NOMO-1 treated with dmso at 0.1 percent for 144 hours (cell line): ENCODE measurements at regions not wholly inside any gene's neighbourhood (a gene's known extent, or its start where the extent isn't known, plus 50 kb on each side); places are given as distances from the start of the nearest gene placed in this dataset.
"Not testable (repeated sequence)": the region's sequence is repeated elsewhere in the genome, so short reads cannot be mapped to it uniquely, and the experiment has no call there.

Source experiments
- DNase-seq: peaks from one replicate; lab custom pipeline; 2025; ENCODE audit not compliant: unreplicated experiment; lab: John Stamatoyannopoulos, UW

DNA sequence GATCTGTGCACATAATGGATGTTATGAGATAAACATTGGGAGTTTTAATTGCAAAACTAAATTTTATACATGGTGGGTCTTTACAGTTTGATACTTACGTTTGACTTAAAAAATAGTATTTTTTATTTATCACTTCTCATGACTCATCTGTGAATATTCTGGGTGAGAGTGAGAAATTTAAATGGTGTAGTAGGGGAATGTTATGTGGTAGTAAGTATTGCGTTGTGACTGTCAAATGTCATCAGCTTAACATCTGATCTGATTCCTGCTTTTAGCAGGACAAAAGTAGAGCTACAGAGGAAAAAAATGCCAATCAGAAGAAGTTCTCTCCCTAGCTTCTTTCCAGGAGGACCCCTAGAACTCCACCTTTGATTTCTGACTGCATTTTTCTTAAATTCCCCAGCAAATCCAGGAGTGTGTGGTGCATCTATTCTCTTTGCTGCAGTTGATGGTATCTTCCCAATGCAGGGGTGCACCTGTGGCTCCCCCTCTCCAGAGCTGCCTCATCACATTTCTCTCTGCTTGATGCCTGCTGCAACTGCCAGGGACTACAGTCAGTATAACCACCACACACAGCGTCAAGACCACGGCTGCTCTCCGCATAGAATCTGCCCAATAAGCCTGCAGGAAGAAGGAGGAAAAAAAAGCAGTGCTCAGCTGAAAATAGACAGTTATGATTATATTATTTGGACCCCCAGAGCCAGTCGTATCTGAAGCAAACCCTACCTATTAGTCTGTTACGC is 151.3 kb upstream of the THUMPD2 start:
- no peak for DNase-seq

- DNase-seq, result no peak
These were observed 150.5 kb upstream of the THUMPD2 start for GRCh38 chr2:39929531-39929930.

DNA sequence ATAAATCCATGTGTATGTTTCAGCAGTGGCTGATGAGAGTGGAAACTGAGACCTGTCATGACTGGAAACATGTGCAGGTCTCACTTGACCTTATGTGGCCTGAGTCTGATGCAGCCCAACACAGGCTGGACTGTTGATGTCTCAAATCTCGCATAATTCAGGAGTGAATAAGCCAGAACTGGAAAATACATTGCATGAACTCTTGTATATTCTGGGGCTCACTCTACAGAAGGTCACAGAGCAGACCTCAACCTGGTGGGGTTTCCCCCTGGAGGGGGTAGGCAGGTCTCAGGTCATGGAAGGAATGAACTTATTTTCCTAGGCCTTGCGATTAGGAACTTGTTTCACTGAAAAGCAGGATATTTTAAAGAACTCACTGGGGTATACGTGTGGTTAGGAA is 146.3 kb upstream of the THUMPD2 start:
- no peak for DNase-seq

GRCh38 chr2:39923455-39923854 is 144.4 kb upstream of the THUMPD2 start:
- no peak for DNase-seq

DNA sequence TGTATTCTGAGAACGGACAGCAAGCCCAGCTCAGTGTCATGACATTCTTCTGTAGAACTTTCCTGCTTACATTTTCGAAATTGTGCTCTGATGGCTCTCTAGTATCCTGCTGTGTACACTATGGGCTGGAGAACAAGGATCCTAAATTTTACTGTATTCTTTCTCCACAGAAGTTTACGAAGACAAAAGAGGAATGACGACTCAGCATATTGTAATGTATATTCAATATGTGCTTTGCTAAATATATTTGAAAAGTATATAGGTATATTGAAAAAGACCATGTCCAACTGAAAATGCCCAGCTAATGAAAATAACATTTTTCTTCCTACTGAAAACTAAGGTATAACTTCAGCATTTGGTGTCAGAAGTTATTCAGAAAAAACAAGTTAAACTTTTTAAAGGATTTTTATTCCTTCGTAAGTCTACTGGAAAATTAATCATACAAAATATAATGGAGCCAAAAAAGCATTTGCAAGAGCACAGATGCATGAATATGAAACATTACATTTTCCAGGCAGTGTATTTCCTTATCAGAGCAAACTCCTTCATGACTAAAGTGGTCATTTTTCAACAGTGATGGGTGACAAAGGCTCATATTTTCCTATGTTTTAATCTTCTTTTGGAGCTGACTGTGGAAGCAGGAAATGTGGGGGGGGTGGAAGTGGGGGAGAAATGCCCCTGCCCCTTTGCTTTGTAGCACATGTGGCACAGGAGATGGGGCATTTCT is 143.8 kb upstream of the THUMPD2 start:
- DNase-seq, result no peak

- no peak for DNase-seq
These were observed 141.3 kb upstream of the THUMPD2 start for GRCh38 chr2:39920307-39920801.

DNA sequence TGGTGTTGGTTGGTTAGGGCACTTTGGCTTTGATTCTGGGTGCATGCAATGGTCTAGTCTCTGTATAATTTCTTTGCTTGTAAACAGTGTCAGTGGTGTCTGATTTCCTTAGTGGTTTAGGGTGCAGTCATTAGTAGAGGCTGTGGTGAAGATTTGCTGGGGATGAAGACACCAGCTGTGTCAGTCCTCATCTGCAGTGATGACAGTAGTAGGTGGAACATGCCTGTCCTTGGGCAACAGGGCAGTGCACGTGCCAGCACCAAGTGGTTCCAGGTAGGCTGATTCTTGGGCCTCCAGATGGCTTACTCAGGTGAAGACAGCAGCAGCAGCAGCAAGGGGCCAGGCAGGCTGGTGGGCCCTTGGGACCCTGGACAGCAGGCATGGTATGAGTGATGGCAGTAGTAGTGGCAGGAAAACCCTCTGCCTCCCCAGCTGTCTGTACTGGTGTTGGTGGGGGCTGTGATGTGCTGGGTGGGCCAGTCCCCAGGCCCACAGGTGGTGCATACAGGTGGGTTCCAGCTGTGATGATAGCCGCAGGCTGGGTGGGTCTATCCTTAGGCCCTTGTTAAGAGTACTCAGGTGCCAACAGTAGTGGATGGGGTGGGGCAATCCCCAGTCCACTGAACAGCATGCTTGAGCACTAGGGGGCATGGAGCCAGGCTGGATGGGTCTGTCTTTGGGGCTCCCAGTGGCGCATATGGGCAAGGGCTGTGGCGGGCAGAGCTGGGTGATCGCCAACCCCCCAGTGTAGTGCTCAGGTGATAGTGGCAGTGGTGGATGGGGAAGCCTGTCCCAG is 140.7 kb upstream of the THUMPD2 start:
- DNase-seq, result no peak

DNA sequence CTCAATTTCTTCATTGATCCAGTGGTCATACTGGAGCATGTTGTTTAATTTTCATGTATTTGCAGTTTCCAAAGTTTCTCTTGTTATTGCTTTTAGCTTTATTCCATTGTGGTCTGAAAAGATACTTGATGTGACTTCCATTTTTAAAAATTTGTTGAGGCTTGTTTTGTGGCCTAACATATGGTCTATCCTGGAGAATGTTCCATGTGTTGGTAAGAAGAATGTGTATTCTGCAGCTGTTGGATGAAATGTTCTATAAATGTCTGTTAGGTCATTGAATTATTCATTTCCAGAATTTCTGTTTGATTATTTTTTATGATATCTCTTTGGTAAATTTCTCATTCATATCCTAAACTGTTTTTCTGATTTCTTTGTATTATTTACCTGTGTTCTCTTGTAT is 139.8 kb upstream of the THUMPD2 start:
- no peak for DNase-seq

- DNase-seq, result peak; percentile 35
These were observed 138.3 kb upstream of the THUMPD2 start for GRCh38 chr2:39917371-39917770.

DNA sequence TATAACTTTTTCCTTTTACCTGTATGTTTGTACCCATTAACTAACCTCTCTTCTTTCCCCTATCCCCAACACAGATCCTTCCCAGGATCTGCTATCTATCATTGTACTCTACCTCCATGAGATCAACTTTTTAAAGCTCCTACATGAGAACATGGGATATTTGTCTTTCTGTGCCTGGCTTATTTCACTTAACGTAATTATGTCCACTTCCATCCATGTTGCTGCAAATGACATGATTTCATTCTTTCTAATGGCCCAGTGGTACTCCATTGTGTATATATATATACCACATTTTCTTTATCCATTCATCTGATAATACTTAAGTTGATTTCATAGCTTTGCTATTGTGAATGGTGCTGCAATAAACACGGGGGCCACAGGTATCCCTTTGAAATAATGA is 135.9 kb upstream of the THUMPD2 start:
- DNase-seq, result no peak

GRCh38 chr2:39913648-39914461 is 134.8 kb upstream of the THUMPD2 start:
- peak; percentile 17 for DNase-seq

DNA sequence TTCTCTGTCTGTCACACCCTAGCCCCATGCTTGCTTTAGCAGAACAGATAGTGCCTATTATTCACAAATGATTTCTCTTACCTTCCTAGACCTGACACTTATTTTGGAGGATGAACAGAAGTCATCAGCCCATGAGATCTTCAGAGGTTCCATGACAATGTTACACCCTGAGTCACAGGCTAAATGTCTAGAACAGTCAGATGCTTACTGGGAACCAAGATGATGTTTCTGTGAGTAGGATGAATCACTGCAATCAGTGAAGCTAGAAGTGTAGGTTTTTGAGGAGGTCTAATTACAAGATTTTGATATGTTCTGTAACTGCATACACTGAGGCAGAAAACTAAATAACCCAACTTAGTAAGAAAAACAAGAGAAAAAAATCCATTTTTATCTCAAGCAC is 123.0 kb upstream of the THUMPD2 start:
- no peak for DNase-seq

DNA sequence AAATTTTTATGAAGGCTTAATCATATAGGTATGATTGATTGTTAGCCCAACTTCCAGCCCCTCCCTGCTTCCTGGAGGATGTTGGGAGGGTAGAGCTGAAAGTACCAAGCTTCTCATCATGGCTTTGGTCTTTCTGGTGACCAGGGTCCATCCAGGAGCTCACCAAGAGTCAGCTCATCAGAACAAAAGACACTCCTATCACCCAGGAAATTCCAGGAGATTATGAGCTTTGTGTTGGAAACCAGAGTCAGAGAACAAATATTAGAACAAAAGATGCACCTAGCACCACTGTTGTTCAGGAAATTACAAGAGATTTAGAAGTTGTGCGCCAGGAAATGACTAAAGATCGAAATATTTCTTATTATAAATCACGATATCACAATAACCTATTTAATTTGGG is 119.9 kb upstream of the THUMPD2 start:
- no peak for DNase-seq

GRCh38 chr2:39897273-39897672 is 118.2 kb upstream of the THUMPD2 start:
- no peak for DNase-seq

- DNase-seq, result no peak
These were observed 115.0 kb upstream of the THUMPD2 start for GRCh38 chr2:39894082-39894481.

DNA sequence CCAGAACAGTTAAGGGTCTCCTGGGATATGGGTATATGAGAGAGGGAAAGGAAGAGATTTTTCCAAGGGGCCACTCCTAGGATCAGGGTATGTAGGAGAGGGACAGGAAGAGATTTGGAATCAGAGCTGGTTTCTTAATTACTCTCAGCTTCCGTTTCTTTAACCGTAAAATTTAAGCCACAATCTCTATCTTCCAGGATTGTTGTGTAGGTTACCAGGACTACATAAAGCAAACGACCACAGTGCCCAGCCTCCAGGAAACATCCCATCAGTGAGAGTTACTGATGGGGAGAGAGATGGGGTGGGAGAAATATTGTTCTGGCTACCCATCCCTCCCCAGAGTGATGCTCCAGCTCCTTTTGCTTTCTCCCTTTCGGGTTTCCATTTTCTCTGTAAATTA is 114.6 kb upstream of the THUMPD2 start:
- no peak for DNase-seq

GRCh38 chr2:39881948-39882347 is 102.9 kb upstream of the THUMPD2 start:
- no peak for DNase-seq

DNA sequence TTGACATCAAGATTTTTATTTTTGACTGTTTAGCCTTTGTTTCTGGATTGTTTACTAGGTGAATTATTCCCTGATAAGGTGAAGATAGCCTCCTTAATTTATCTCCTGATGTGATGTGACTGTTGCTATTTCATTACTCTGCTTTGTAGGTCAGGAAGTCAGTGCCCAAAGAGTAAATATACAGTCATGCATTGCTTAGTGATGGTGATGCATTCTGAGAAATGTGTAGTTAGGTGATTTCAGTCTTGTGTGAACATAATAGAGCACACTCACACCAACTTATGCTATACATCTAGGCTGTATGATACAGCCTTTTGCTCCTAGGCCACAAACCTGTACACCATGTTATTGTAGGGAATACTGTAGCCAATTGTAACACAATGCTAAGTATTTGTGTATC is 102.4 kb upstream of the THUMPD2 start:
- no peak for DNase-seq

GRCh38 chr2:39879001-39879400 is 99.9 kb upstream of the THUMPD2 start:
- DNase-seq, result not testable (repeated sequence)

DNA sequence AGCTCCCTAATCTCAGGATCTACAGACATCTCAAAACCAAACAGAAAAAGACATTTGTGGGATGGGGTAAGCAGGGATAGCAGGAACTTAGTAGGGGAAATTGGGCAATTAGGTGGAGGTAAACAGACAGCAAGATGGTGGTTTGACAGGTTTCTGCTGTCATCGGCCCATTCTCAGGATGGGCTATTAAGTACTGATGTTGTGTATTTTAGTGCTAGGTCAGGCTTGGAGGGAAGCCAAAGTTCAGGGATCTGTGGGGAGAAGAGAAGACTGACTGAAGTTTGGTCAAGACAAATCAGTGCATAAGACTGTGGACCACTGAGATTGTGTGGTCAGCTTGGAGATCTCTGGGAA is 96.8 kb upstream of the THUMPD2 start:
- no peak for DNase-seq
